B cell (primary cell): ENCODE measurements at regions not wholly inside any gene's neighbourhood (a gene's known extent, or its start where the extent isn't known, plus 50 kb on each side); places are given as distances from the start of the nearest gene placed in this dataset.

ENCODE experiments used
- ATAC-seq: fragments of 200-7000 bp; cut with Tn5 transposase; one replicate; pipeline ENCODE4 v1.10.0; 2021; ENCODE audit warnings: low read depth, mild to moderate bottlenecking, moderate number of reproducible peaks, moderate library complexity
- CTCF ChIA-PET: fragments of 350-600 bp; sonication (Branson Sonifier 250); formaldehyde crosslinking; loops from one replicate; lab custom pipeline; 2021; ENCODE audit warnings: antibody characterized with exemption, inconsistent platforms; lab: Charles Lee
- POLR2A ChIA-PET: fragments of 350-600 bp; sonication (Branson Sonifier 250); formaldehyde crosslinking; loops from one replicate; lab custom pipeline; 2021; ENCODE audit warnings: antibody characterized with exemption; lab: Charles Lee
- DNase-seq: peaks from one replicate; pipeline ENCODE4 v3.0.0; 2013
- H2AFZ ChIP-seq: 2 replicates; pipeline ENCODE4 v1.6.1; 2012; ENCODE audit warnings: mild to moderate bottlenecking, low read depth, low read length; ENCODE audit not compliant: insufficient read depth, poor library complexity, severe bottlenecking
- H3K27ac ChIP-seq, 2 donors: 1 replicate in 1 of 2; 2 replicates in 1 of 2; pipeline ENCODE4 v1.5.1; 2012 to 2013; ENCODE audit warnings: low read length in 2 of 2, mild to moderate bottlenecking in 2 of 2, moderate library complexity in 1 of 2
- H3K27me3 ChIP-seq, 4 experiments: fragments of 200-600 bp in 1 of 4; sonication (generic) in 1 of 4; replicated peaks in 1 of 4; 1 replicate in 2 of 4; 2 replicates in 2 of 4; pipeline versions ENCODE4 v1.6.1 to v1.7.0; 2013 to 2016; ENCODE audit warnings: low read length in 3 of 4, mild to moderate bottlenecking in 2 of 4, mixed read lengths in 1 of 4, moderate library complexity in 1 of 4; ENCODE audit not compliant: insufficient read depth in 4 of 4, control insufficient read depth in 3 of 4; ENCODE audit errors: control extremely low read depth in 1 of 4
- H3K36me3 ChIP-seq, 2 experiments: replicated peaks in 1 of 2; 1 replicate in 1 of 2; 2 replicates in 1 of 2; pipeline versions ENCODE4 v1.6.1 to v1.7.1; 2013; ENCODE audit warnings: low read length in 1 of 2; ENCODE audit not compliant: insufficient read depth in 2 of 2, control insufficient read depth in 1 of 2; ENCODE audit errors: control extremely low read depth in 1 of 2, extremely low read depth in 1 of 2
- H3K4me1 ChIP-seq, 2 donors: fragments of 200-600 bp in 1 of 2; sonication (generic) in 1 of 2; 1 replicate in 1 of 2; 2 replicates in 1 of 2; pipeline versions ENCODE4 v1.5.1 to v1.6.1; 2013 to 2017; ENCODE audit warnings: low read length in 2 of 2; ENCODE audit not compliant: control insufficient read depth in 2 of 2, insufficient read depth in 2 of 2
- H3K4me2 ChIP-seq: replicated peaks from 2 replicates; pipeline ENCODE3; 2012; ENCODE audit warnings: mild to moderate bottlenecking, low read depth, low read length; ENCODE audit not compliant: poor library complexity, severe bottlenecking
- H3K4me3 ChIP-seq, 5 experiments: fragments of 200-600 bp in 1 of 5; sonication (generic) in 1 of 5; 1 replicate in 3 of 5; 2 replicates in 2 of 5; pipeline versions ENCODE4 v1.5.1 to v1.7.0; 2011 to 2016; ENCODE audit warnings: low read length in 4 of 5, mild to moderate bottlenecking in 4 of 5, low read depth in 2 of 5, control low read depth in 1 of 5, moderate library complexity in 1 of 5; ENCODE audit not compliant: insufficient read depth in 1 of 5; ENCODE audit errors: control extremely low read depth in 1 of 5, extremely low read depth in 1 of 5
- H3K79me2 ChIP-seq: fragments of 200-600 bp; sonication (generic); one replicate; pipeline ENCODE4 v1.6.0; 2016; ENCODE audit warnings: low read length; ENCODE audit not compliant: control insufficient read depth, insufficient read depth
- H3K9ac ChIP-seq: fragments of 200-600 bp; sonication (generic); 2 replicates; pipeline ENCODE4 v1.6.1; 2017; ENCODE audit warnings: mild to moderate bottlenecking, low read length, moderate library complexity
- H3K9me3 ChIP-seq, 3 donors: one replicate each; pipeline versions ENCODE4 v1.6.1 to v1.7.1; 2013; ENCODE audit warnings: low read length in 2 of 3; ENCODE audit not compliant: control insufficient read depth in 2 of 3, insufficient read depth in 1 of 3; ENCODE audit errors: control extremely low read depth in 1 of 3
- H4K20me1 ChIP-seq: 2 replicates; pipeline ENCODE4 v1.6.0; 2012; ENCODE audit warnings: mild to moderate bottlenecking, low read length; ENCODE audit not compliant: insufficient read depth, control insufficient read depth, poor library complexity, severe bottlenecking
- H3K27ac Mint-ChIP-seq: one replicate; pipeline ENCODE4 v1.8.0; 2021; ENCODE audit warnings: mixed read lengths
- H3K27me3 Mint-ChIP-seq: one replicate; pipeline ENCODE4 v1.8.0; 2021; ENCODE audit warnings: mixed read lengths
- H3K4me1 Mint-ChIP-seq: one replicate; pipeline ENCODE4 v1.8.0; 2021; ENCODE audit warnings: mixed read lengths
- H3K4me3 Mint-ChIP-seq: one replicate; pipeline ENCODE4 v1.8.0; 2021; ENCODE audit warnings: mixed read lengths
- H3K9me3 Mint-ChIP-seq: one replicate; pipeline ENCODE4 v1.8.0; 2022; ENCODE audit warnings: mixed read lengths; ENCODE audit not compliant: insufficient read depth
- EZH2 ChIP-seq: IDR thresholded peaks from 2 replicates; pipeline ENCODE4 v1.6.1; 2012; ENCODE audit warnings: borderline replicate concordance, low read depth, mild to moderate bottlenecking, moderate library complexity, low read length; ENCODE audit not compliant: insufficient read depth, poor library complexity, severe bottlenecking
- WGBS: methylation state at CpG from one replicate; pipeline ENCODE4 v1.1.5; 2013; ENCODE audit warnings: missing lambda C conversion rate; ENCODE audit not compliant: insufficient coverage; 5-methylcytosine and 5-hydroxymethylcytosine counted together
- intact Hi-C: fragments of 100-400 bp; cut with micrococcal nuclease; formaldehyde crosslinking; loops from one replicate; pipeline ENCODE4 v1.10.0; 2022
- TF ChIP-seq, protein P1 (sequence below): fragments of 200-600 bp; IDR thresholded peaks from one replicate; pipeline ENCODE4 v1.8.0; 2022; ENCODE audit warnings: antibody characterized with exemption, mild to moderate bottlenecking

DNA sequence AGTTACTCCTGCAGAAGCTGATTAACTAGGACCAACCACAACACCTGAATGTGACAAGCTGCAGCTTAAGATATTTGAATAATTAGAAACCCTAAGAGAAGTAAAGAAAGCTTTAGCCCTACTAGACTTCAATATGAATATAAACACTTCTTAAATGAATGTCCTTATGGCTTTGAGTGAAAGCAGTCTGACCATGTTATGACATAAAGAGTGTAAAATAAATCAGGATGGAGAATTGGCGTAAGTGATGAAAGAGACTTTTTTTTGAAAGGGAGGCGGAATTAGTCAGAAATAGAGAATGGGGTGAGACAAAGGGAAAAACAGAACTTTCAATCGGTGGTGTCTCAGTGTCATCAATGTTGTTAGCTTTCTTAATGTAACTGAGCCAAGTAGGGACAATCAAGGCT, 117.2 kb upstream of the MAGEB16 start:
- H3K27me3 Mint-ChIP-seq, result no peaks in the 10 kb centered on the region
- H3K9me3 Mint-ChIP-seq, result no peaks in the 10 kb centered on the region
- no peaks in the 10 kb centered on the region for H3K36me3 ChIP-seq
- H3K9me3 ChIP-seq, result no peaks in the 10 kb centered on the region
- no peak overlapping the region for H3K9ac ChIP-seq
- H3K4me2 ChIP-seq, result no peak overlapping the region
- H3K27me3 ChIP-seq, result no peaks in the 10 kb centered on the region
- H3K4me3 Mint-ChIP-seq, result no peak overlapping the region
- POLR2A ChIA-PET, result no interaction called here
- WGBS, result 94% methylated on average over 3 of the region's 3 CpGs
- H2AFZ ChIP-seq, result no peak overlapping the region
- no peak for TF ChIP-seq EZH2
- TF ChIP-seq, protein P1, sequence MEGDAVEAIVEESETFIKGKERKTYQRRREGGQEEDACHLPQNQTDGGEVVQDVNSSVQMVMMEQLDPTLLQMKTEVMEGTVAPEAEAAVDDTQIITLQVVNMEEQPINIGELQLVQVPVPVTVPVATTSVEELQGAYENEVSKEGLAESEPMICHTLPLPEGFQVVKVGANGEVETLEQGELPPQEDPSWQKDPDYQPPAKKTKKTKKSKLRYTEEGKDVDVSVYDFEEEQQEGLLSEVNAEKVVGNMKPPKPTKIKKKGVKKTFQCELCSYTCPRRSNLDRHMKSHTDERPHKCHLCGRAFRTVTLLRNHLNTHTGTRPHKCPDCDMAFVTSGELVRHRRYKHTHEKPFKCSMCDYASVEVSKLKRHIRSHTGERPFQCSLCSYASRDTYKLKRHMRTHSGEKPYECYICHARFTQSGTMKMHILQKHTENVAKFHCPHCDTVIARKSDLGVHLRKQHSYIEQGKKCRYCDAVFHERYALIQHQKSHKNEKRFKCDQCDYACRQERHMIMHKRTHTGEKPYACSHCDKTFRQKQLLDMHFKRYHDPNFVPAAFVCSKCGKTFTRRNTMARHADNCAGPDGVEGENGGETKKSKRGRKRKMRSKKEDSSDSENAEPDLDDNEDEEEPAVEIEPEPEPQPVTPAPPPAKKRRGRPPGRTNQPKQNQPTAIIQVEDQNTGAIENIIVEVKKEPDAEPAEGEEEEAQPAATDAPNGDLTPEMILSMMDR, result no peak
- no peaks in the 10 kb centered on the region for H3K4me1 Mint-ChIP-seq
- intact Hi-C loops, result no loop called here
- ATAC-seq (no peak), DNase-seq (no peak)
- no peaks in the 10 kb centered on the region for H4K20me1 ChIP-seq
- no peaks in the 10 kb centered on the region for H3K4me1 ChIP-seq
- CTCF ChIA-PET, result no interaction called here
- no peak overlapping the region for H3K4me3 ChIP-seq
- H3K27ac Mint-ChIP-seq, result no peak overlapping the region
- H3K27ac ChIP-seq, result no peak overlapping the region
- H3K79me2 ChIP-seq, result no peaks in the 10 kb centered on the region

- H3K4me3 Mint-ChIP-seq, result no peak overlapping the region
- no peak for TF ChIP-seq EZH2
- TF ChIP-seq, protein P1, result no peak
- Histone ChIP-seq H3K79me2 (no peaks in the 10 kb centered on the region), H3K4me1 (no peaks in the 10 kb centered on the region), H3K4me3 (no peak overlapping the region), H3K9ac (no peak overlapping the region), H3K4me2 (no peak overlapping the region), H3K27me3 (no peaks in the 10 kb centered on the region), H2AFZ (no peak overlapping the region), H3K27ac (no peak overlapping the region), H3K36me3 (no peaks in the 10 kb centered on the region), H4K20me1 (no peaks in the 10 kb centered on the region), H3K9me3 (no peaks in the 10 kb centered on the region)
- H3K27me3 Mint-ChIP-seq, result no peaks in the 10 kb centered on the region
- CTCF ChIA-PET, result no interaction called here
- POLR2A ChIA-PET, result no interaction called here
- intact Hi-C loops, result no loop called here
- ATAC-seq (no peak), DNase-seq (no peak)
- H3K4me1 Mint-ChIP-seq, result no peaks in the 10 kb centered on the region
- no peak overlapping the region for H3K27ac Mint-ChIP-seq
- WGBS, result 17% methylated on average over 1 of the region's 2 CpGs
- no peaks in the 10 kb centered on the region for H3K9me3 Mint-ChIP-seq
Measured at GRCh38 chrX:35682476-35682875, 115.7 kb upstream of the MAGEB16 start.
